OCI-LY7 (cell line): ENCODE measurements at regions not wholly inside any gene's neighbourhood (a gene's known extent, or its start where the extent isn't known, plus 50 kb on each side); places are given as distances from the start of the nearest gene placed in this dataset.
"Not testable (repeated sequence)": the region's sequence is repeated elsewhere in the genome, so short reads cannot be mapped to it uniquely, and the experiment has no call there.

Experiments used
- BruUV-seq: library from RNA; stranded (reverse); fragments of 400-500 nt; replicated peaks from 2 replicates; lab custom pipeline; 2021; lab: Mats Ljungman, UMichigan
- CTCF ChIA-PET: fragments of 300-600 bp; sonication (Branson Sonifier 250); formaldehyde crosslinking; loops from one replicate; lab custom pipeline; 2022; ENCODE audit warnings: antibody characterized with exemption; ENCODE audit not compliant: unreplicated experiment; lab: Charles Lee
- POLR2A ChIA-PET: fragments of 300-600 bp; sonication (Branson Sonifier 250); formaldehyde crosslinking; loops from one replicate; lab custom pipeline; 2022; ENCODE audit warnings: antibody characterized with exemption; lab: Charles Lee
- DNase-seq: peaks from one replicate; pipeline ENCODE4 v3.0.0-alpha.2; 2015; ENCODE audit warnings: low spot score
- H2AFZ ChIP-seq: fragments of 200-600 bp; sonication (generic), shearing (Covaris generic); 2 replicates; pipeline ENCODE4 v1.6.1; 2014; ENCODE audit warnings: mild to moderate bottlenecking, antibody characterized with exemption, low read length, moderate library complexity
- H3K27ac ChIP-seq: fragments of 200-600 bp; sonication (generic); 2 replicates; pipeline ENCODE4 v1.5.1; 2014; ENCODE audit warnings: mixed run types, low read depth, mild to moderate bottlenecking, moderate library complexity, low read length, inconsistent platforms; ENCODE audit not compliant: poor library complexity, severe bottlenecking
- H3K36me3 ChIP-seq: fragments of 200-600 bp; sonication (generic); 2 replicates; pipeline ENCODE4 v1.6.1; 2014; ENCODE audit warnings: mild to moderate bottlenecking, antibody characterized with exemption, low read length, moderate library complexity, mixed read lengths; ENCODE audit not compliant: insufficient read depth
- H3K4me1 ChIP-seq: fragments of 200-600 bp; sonication (generic); 2 replicates; pipeline ENCODE4 v1.5.1; 2014; ENCODE audit warnings: mild to moderate bottlenecking, low read length; ENCODE audit not compliant: insufficient read depth, poor library complexity, severe bottlenecking
- H3K4me2 ChIP-seq: fragments of 200-600 bp; sonication (generic); 2 replicates; pipeline ENCODE4 v1.6.1; 2014; ENCODE audit warnings: mild to moderate bottlenecking, low read length
- H3K4me3 ChIP-seq: fragments of 200-600 bp; sonication (generic); 2 replicates; pipeline ENCODE4 v1.5.1; 2014; ENCODE audit warnings: mild to moderate bottlenecking, low read depth, low read length; ENCODE audit not compliant: poor library complexity, severe bottlenecking
- H3K79me2 ChIP-seq: fragments of 200-600 bp; sonication (generic); 2 replicates; pipeline ENCODE4 v1.6.1; 2016; ENCODE audit warnings: low read depth, mild to moderate bottlenecking, low read length, moderate library complexity, mixed read lengths; ENCODE audit not compliant: insufficient read depth
- H3K9me2 ChIP-seq: fragments of 200-600 bp; sonication (generic); 2 replicates; pipeline ENCODE4 v1.6.1; 2016; ENCODE audit warnings: mild to moderate bottlenecking, low read length, mixed read lengths; ENCODE audit not compliant: insufficient read depth
- H3K9me3 ChIP-seq: fragments of 200-600 bp; sonication (generic); 2 replicates; pipeline ENCODE4 v1.6.1; 2014; ENCODE audit warnings: mild to moderate bottlenecking, mixed run types, low read length, mixed read lengths
- H4K20me1 ChIP-seq: fragments of 200-600 bp; sonication (generic); 2 replicates; pipeline ENCODE4 v1.6.1; 2014; ENCODE audit warnings: mild to moderate bottlenecking, antibody characterized with exemption, low read length, moderate library complexity, mixed read lengths; ENCODE audit not compliant: insufficient read depth
- intact Hi-C: fragments of 100-400 bp; cut with micrococcal nuclease; formaldehyde crosslinking; loops from one replicate; pipeline ENCODE4 v1.10.0; 2022; ENCODE audit not compliant: unreplicated experiment

- BruUV-seq: not testable (repeated sequence)
Observed at GRCh38 chr2:87280596-87281355, 259.1 kb upstream of the PLGLB1 start.

GRCh38 chr2:87283735-87284470 lies 262.3 kb upstream of the PLGLB1 start:
- H2AFZ ChIP-seq, intact Hi-C loops, H4K20me1 ChIP-seq, H3K4me3 ChIP-seq, H3K4me1 ChIP-seq, DNase-seq, H3K36me3 ChIP-seq, BruUV-seq, H3K9me2 ChIP-seq, H3K27ac ChIP-seq, H3K4me2 ChIP-seq, H3K9me3 ChIP-seq, POLR2A ChIA-PET, H3K79me2 ChIP-seq, CTCF ChIA-PET: not testable (repeated sequence)

More at GRCh38 chr2:87280596-87281355, 259.1 kb upstream of the PLGLB1 start:
- H3K9me2 ChIP-seq, H3K4me1 ChIP-seq, H3K79me2 ChIP-seq, H3K27ac ChIP-seq, DNase-seq, H4K20me1 ChIP-seq, H3K4me2 ChIP-seq, H3K9me3 ChIP-seq, CTCF ChIA-PET, POLR2A ChIA-PET, H3K4me3 ChIP-seq, H3K36me3 ChIP-seq, H2AFZ ChIP-seq, intact Hi-C loops: not testable (repeated sequence)

GRCh38 chr2:87284471-87284772 lies 262.8 kb upstream of the PLGLB1 start:
- intact Hi-C loops, H3K36me3 ChIP-seq, H3K9me3 ChIP-seq, H4K20me1 ChIP-seq, BruUV-seq, POLR2A ChIA-PET, H3K4me2 ChIP-seq, H3K79me2 ChIP-seq, DNase-seq, H3K4me3 ChIP-seq, CTCF ChIA-PET, H2AFZ ChIP-seq, H3K4me1 ChIP-seq, H3K27ac ChIP-seq, H3K9me2 ChIP-seq: not testable (repeated sequence)

DNA sequence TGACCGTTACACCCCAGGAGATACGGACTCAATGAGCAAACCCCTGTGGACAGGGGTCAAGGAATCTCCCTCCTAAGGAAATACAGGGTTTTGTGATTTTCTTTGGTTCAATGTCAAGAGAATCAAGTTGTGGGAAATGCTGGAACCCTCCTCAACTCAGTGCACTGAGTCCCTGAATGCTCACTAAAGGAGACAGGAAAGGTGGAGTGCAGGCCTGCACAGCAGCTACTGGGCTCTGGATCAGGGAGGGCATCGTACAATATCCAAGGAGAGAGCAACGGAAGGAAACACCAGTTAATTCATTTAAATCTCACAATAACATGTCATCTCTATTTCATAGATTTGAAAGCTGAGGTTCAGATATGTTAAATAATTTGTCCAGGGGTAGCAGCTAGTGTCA lies 263.5 kb upstream of the PLGLB1 start:
- H3K4me2 ChIP-seq, DNase-seq, H3K27ac ChIP-seq, H3K4me1 ChIP-seq, H3K79me2 ChIP-seq, H3K4me3 ChIP-seq, H3K9me3 ChIP-seq, H4K20me1 ChIP-seq, H3K9me2 ChIP-seq, BruUV-seq, CTCF ChIA-PET, POLR2A ChIA-PET, intact Hi-C loops, H3K36me3 ChIP-seq, H2AFZ ChIP-seq: not testable (repeated sequence)

DNA sequence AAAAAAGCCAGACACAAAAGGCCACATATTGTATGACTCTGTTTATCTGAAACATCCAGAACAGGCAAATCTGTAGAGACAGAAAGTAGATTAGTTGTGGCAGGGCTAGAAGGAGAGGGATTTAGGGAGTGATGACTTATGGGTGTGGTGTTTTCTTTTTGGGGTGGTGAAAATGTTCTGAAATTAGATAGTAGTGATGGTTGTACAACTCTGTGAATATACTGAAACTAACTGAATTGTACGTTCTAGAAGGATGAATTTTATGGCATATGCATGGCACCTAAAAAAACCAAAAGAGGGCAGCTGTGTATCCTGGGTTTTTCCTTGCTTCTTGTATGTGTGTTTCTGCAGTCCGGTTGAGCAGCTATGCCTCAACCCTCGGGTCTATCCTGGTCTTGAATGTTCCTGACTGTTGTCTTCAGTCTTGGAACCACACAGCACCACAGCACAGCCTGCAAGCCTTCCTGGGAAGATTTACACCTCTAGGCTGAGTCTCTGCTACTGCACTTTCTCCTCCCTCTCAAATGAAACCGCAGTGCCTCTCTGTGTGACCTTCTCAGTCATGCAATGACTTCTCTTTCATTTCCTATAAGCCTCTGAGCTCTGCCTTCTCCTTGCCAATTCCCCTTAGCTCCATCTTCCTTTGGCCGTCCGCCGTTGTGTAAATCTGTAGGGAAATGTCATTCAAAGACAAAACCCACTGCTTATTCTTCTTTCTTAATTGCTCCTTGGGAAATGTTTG lies 269.1 kb upstream of the PLGLB1 start:
- intact Hi-C loops, H3K27ac ChIP-seq, BruUV-seq, H3K4me2 ChIP-seq, DNase-seq, H2AFZ ChIP-seq, H3K79me2 ChIP-seq, H4K20me1 ChIP-seq, H3K9me3 ChIP-seq, H3K9me2 ChIP-seq, POLR2A ChIA-PET, H3K36me3 ChIP-seq, CTCF ChIA-PET, H3K4me3 ChIP-seq, H3K4me1 ChIP-seq: not testable (repeated sequence)

DNA sequence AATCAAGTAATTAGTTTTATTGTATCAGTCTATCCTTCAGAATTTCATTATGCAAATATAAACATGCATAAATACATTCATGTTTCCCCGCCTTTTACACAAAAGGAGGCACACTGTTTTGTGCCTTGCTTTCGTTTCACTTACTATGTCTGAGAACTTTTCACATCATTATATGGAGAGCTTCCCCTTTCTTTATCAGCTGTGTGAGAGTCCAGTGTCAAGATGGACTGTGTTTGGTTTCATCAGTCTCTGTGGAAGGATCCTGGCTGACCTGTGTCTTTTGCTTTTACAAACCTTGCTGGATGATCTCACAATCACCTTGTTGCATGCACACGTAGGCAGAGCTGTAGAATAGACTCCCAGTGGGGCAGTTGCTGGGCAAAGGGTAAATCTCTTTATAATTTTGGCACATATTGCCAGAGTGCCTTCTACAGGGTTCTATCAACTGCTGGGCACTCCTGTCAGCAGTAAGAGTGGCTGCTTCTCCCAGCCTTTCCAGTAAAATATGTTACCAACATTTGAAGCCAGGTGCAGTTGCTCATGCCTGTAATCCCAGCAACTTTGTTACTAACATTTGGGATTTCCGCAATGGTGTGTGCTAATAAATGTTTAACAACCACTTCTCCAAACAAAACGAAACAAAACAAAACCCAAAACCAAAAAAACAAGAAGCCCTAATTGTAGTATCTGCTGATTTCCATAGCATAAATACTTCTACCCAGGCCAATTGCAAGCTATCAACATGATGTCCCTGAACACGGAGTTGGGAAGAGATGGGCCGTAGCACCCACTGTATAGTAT lies 270.0 kb upstream of the PLGLB1 start:
- H4K20me1 ChIP-seq, H3K36me3 ChIP-seq, BruUV-seq, POLR2A ChIA-PET, H2AFZ ChIP-seq, DNase-seq, intact Hi-C loops, H3K27ac ChIP-seq, H3K4me3 ChIP-seq, CTCF ChIA-PET, H3K9me2 ChIP-seq, H3K4me1 ChIP-seq, H3K9me3 ChIP-seq, H3K79me2 ChIP-seq, H3K4me2 ChIP-seq: not testable (repeated sequence)
